Suprapubic skin (tissue), 4 donors: ENCODE measurements at regions not wholly inside any gene's neighbourhood (a gene's known extent, or its start where the extent isn't known, plus 50 kb on each side); places are given as distances from the start of the nearest gene placed in this dataset.

Experiments used
- POLR2A ChIP-seq, 2 donors: fragments of 450-650 bp; IDR thresholded peaks; one replicate each; pipeline ENCODE4 v1.6.1; 2017; ENCODE audit warnings: antibody characterized with exemption in 2 of 2, mild to moderate bottlenecking in 2 of 2, moderate library complexity in 2 of 2
- POLR2AphosphoS5 ChIP-seq, 3 donors: sonication (generic); formaldehyde crosslinking; IDR thresholded peaks; one replicate each; pipeline ENCODE4 v1.6.1; 2017; ENCODE audit warnings: antibody characterized with exemption in 3 of 3
- TF ChIP-seq, protein P1 (sequence below), 2 donors: fragments of 200-600 bp in 1 of 2; fragments of 450-650 bp in 1 of 2; sonication (generic) in 1 of 2; IDR thresholded peaks; one replicate each; pipeline ENCODE4 v1.5.1; 2016 to 2019; ENCODE audit warnings: antibody characterized with exemption in 2 of 2, mild to moderate bottlenecking in 1 of 2, moderate library complexity in 1 of 2

- TF ChIP-seq POLR2A (IDR thresholded peaks at IDR 0.05) (no peak), POLR2AphosphoS5 (IDR thresholded peaks at IDR 0.05) (no peak)
- TF ChIP-seq, protein P1, sequence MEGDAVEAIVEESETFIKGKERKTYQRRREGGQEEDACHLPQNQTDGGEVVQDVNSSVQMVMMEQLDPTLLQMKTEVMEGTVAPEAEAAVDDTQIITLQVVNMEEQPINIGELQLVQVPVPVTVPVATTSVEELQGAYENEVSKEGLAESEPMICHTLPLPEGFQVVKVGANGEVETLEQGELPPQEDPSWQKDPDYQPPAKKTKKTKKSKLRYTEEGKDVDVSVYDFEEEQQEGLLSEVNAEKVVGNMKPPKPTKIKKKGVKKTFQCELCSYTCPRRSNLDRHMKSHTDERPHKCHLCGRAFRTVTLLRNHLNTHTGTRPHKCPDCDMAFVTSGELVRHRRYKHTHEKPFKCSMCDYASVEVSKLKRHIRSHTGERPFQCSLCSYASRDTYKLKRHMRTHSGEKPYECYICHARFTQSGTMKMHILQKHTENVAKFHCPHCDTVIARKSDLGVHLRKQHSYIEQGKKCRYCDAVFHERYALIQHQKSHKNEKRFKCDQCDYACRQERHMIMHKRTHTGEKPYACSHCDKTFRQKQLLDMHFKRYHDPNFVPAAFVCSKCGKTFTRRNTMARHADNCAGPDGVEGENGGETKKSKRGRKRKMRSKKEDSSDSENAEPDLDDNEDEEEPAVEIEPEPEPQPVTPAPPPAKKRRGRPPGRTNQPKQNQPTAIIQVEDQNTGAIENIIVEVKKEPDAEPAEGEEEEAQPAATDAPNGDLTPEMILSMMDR (IDR thresholded peaks at IDR 0.05), result no peak
Observed at GRCh38 chr19:5206751-5207075, 133.9 kb downstream of the PTPRS start.
